OCI-LY7 (cell line): ENCODE measurements at regions not wholly inside any gene's neighbourhood (a gene's known extent, or its start where the extent isn't known, plus 50 kb on each side); places are given as distances from the start of the nearest gene placed in this dataset.

Experiments
- CTCF ChIP-seq: fragments of 200-600 bp; sonication (generic); conservative IDR thresholded peaks from 2 replicates; pipeline ENCODE4 v1.5.1; 2014; ENCODE audit warnings: mild to moderate bottlenecking, antibody characterized with exemption, low read length, moderate library complexity, mixed read lengths
- EZH2phosphoT487 ChIP-seq: fragments of 200-600 bp; sonication (generic); IDR thresholded peaks from 2 replicates; pipeline ENCODE4 v1.6.1; 2018; ENCODE audit warnings: low read depth, borderline replicate concordance, mild to moderate bottlenecking, mixed run types, antibody characterized with exemption, low read length, moderate library complexity, mixed read lengths

DNA sequence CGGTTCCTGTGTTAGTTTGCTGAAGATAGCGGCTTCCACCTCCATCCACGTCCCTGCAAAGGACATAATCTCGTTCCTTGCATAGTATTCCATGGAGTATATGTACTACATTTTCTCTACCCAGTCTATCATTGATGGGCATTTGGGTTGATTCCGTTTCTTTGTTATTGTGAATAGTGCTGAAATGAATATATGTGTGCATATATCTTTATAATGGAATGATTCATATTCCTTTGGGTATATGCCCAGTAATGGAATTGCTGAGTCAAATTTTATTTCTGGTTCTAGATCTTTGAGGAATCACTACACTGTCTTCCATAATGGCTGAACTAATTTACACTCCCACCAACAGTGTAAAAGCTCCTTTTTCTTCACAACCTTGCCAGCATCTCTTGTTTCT lies 255.4 kb upstream of the CDH2 start:
- TF ChIP-seq CTCF, result no peak
- no peak for TF ChIP-seq EZH2phosphoT487
